Right cardiac atrium (tissue), 5 donors: ENCODE measurements at regions not wholly inside any gene's neighbourhood (a gene's known extent, or its start where the extent isn't known, plus 50 kb on each side); places are given as distances from the start of the nearest gene placed in this dataset.

Experiments used
- ATAC-seq, 2 donors: fragments of 200-7000 bp; cut with Tn5 transposase; one replicate each; pipeline versions ENCODE4 v1.8.0 to v1.9.1; 2020; ENCODE audit warnings: moderate library complexity in 2 of 2, mild to moderate bottlenecking in 1 of 2
- DNase-seq, 3 donors: peaks; one replicate each; pipeline ENCODE4 v3.0.0-alpha.2; 2020
- H3K27ac ChIP-seq: one replicate; pipeline ENCODE4 v1.5.1; 2013; ENCODE audit warnings: mild to moderate bottlenecking, low read length, control low read depth, moderate library complexity
- H3K27me3 ChIP-seq: one replicate; pipeline ENCODE4 v1.6.1; 2013; ENCODE audit not compliant: control insufficient read depth, insufficient read depth
- H3K4me1 ChIP-seq: one replicate; pipeline ENCODE4 v1.6.1; 2013; ENCODE audit warnings: low read length; ENCODE audit not compliant: control insufficient read depth, insufficient read depth
- H3K4me3 ChIP-seq: one replicate; pipeline ENCODE4 v1.5.1; 2013; ENCODE audit warnings: low read length, control low read depth
- H3K9me3 ChIP-seq: one replicate; pipeline ENCODE4 v1.6.1; 2013; ENCODE audit warnings: low read length; ENCODE audit not compliant: control insufficient read depth
- WGBS: extraction: QIAGEN DNeasy Blood & Tissue Kit; methylation state at CpG from one replicate; pipeline ENCODE4 v1.1.7; 2013; 5-methylcytosine and 5-hydroxymethylcytosine counted together
- intact Hi-C, 4 donors: fragments of 100-400 bp; cut with DNase I; formaldehyde crosslinking; loops; one replicate each; pipeline versions ENCODE4 v1.11.0 to v1.14.0; 2022 to 2023
- donor health status: healthy with polysubstance abuse.
- donor health status: DM: no; HTN: yes; CAD: no.
- donor health status: DM: no; HTN: no; CAD: no.
- donor health status: DM: no; HTN: yes; CAD: no; lungs with severe emphysema.
- donor health status: DM: yes; HTN: yes; CAD: no.

- Histone ChIP-seq H3K27ac (no peak overlapping the region), H3K4me1 (no peaks in the 10 kb centered on the region), H3K9me3 (no peaks in the 10 kb centered on the region), H3K27me3 (no peaks in the 10 kb centered on the region), H3K4me3 (no peak overlapping the region)
- ATAC-seq (no peak), DNase-seq (no peak)
- WGBS, result 71% methylated on average over 5 of the region's 5 CpGs
- intact Hi-C loops, result no loop called here
Measured at GRCh38 chr12:115172521-115172920, 488.5 kb upstream of the TBX3 start.

- no peak for ATAC-seq
- intact Hi-C loops, result no loop called here
Measured at GRCh38 chr12:115169981-115170380, 486.0 kb upstream of the TBX3 start.

GRCh38 chr12:115166698-115167315, 482.8 kb upstream of the TBX3 start:
- Histone ChIP-seq H3K4me3 (no peak overlapping the region), H3K9me3 (no peaks in the 10 kb centered on the region), H3K27me3 (no peaks in the 10 kb centered on the region), H3K4me1 (no peaks in the 10 kb centered on the region), H3K27ac (no peak overlapping the region)
- no peak for DNase-seq
- WGBS, result 56% methylated on average over 5 of the region's 5 CpGs
- ATAC-seq, result peak in 1 of 2 donors; percentile 54
- intact Hi-C loops, result no loop called here

More at GRCh38 chr12:115169981-115170380, 486.0 kb upstream of the TBX3 start:
- Histone ChIP-seq H3K4me3 (no peak overlapping the region), H3K27me3 (no peaks in the 10 kb centered on the region), H3K9me3 (no peaks in the 10 kb centered on the region), H3K4me1 (no peaks in the 10 kb centered on the region), H3K27ac (no peak overlapping the region)
- 68% methylated on average over 2 of the region's 2 CpGs for WGBS
- DNase-seq, result no peak

GRCh38 chr12:115163710-115164109, 479.7 kb upstream of the TBX3 start:
- Histone ChIP-seq H3K4me3 (no peak overlapping the region), H3K27ac (no peak overlapping the region), H3K9me3 (no peaks in the 10 kb centered on the region), H3K27me3 (no peaks in the 10 kb centered on the region), H3K4me1 (no peaks in the 10 kb centered on the region)
- ATAC-seq (no peak), DNase-seq (no peak)
- 84% methylated on average over 8 of the region's 8 CpGs for WGBS
- intact Hi-C loops, result no loop called here

DNA sequence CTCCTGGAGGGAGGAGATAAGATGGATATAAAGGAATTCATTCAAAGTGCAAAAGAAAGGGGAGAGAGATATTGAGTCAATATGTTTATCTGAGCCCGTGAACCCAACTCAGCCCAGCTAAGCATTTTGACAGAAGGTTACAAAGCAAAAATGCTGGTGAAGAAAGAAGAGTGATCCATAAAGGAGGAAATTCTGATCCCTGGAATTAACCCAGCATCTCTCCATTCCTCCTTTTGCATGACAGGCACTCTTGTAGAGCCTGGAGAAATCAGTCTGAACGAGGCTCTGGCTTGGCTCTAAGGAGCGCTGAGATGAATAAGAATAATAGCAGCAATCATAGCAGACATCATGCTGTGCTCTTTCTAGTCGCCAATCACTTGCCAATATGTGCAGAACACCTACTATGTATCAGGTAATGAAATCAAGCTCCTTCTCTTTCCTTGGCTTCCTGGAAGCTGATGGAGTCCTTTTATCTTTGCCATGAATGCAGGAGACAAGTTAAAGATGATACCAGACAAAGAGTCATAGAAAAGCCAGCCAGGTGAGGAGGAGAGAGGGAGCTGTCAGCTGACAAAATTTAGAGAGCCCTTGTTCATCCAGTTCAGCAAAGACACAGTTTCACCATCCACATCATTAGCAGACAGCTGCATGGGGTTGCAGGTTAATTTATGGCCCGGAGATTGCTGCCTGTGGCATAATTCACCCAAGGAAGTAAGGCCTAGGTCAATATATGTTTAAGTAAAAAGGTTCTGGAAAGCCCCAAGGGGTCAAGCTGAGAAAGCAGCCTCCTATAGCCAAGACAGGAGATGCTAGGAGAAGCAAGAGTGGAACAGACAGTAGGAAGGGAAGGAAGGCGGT, 476.5 kb upstream of the TBX3 start:
- H3K27ac ChIP-seq, result no peak overlapping the region
- ATAC-seq, result no peak
- 91% methylated on average over 6 of the region's 6 CpGs for WGBS
- H3K9me3 ChIP-seq, result no peaks in the 10 kb centered on the region
- no peak for DNase-seq
- no peaks in the 10 kb centered on the region for H3K4me1 ChIP-seq
- H3K27me3 ChIP-seq, result no peaks in the 10 kb centered on the region
- no peak overlapping the region for H3K4me3 ChIP-seq
- intact Hi-C loops, result no loop called here

DNA sequence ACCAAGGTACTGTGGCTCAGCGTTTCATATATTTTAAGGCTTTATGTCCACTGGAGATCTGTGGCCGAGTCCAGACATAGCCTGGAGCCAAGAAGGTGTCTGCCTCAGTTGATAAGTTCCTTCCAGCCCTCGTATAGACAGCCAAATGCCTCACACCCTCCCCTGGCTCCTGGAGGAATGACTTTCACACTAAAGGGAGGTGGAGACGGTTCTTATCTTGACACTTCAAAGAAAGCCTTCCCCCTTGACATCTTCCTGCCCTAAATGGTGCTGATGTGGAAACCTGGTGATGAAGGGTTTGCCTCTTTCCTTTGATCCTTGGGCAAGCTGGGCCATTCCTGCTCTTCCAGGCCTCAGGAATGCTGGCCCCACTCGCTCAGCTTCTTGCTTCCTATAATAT, 474.8 kb upstream of the TBX3 start:
- H3K9me3 ChIP-seq, result no peaks in the 10 kb centered on the region
- ATAC-seq (no peak), DNase-seq (no peak)
- no peak overlapping the region for H3K4me3 ChIP-seq
- 48% methylated on average over 5 of the region's 5 CpGs for WGBS
- H3K27me3 ChIP-seq, result no peaks in the 10 kb centered on the region
- H3K4me1 ChIP-seq, result no peaks in the 10 kb centered on the region
- intact Hi-C loops, result no loop called here
- no peak overlapping the region for H3K27ac ChIP-seq

- Histone ChIP-seq H3K27me3 (no peaks in the 10 kb centered on the region), H3K4me1 (no peaks in the 10 kb centered on the region), H3K9me3 (no peaks in the 10 kb centered on the region), H3K27ac (no peak overlapping the region), H3K4me3 (no peak overlapping the region)
- WGBS, result 89% methylated on average over 7 of the region's 7 CpGs
- DNase-seq, result no peak
- intact Hi-C loops, result no loop called here
- ATAC-seq, result no peak
Measured at GRCh38 chr12:115155665-115156645, 472.0 kb upstream of the TBX3 start.

- H3K9me3 ChIP-seq, result no peaks in the 10 kb centered on the region
- H3K27me3 ChIP-seq, result no peaks in the 10 kb centered on the region
- no peaks in the 10 kb centered on the region for H3K4me1 ChIP-seq
- H3K27ac ChIP-seq, result no peak overlapping the region
- WGBS, result 85% methylated on average over 7 of the region's 7 CpGs
- DNase-seq (no peak), ATAC-seq (no peak)
- no peak overlapping the region for H3K4me3 ChIP-seq
- intact Hi-C loops, result no loop called here
Measured at GRCh38 chr12:115149685-115150378, 465.9 kb upstream of the TBX3 start.

DNA sequence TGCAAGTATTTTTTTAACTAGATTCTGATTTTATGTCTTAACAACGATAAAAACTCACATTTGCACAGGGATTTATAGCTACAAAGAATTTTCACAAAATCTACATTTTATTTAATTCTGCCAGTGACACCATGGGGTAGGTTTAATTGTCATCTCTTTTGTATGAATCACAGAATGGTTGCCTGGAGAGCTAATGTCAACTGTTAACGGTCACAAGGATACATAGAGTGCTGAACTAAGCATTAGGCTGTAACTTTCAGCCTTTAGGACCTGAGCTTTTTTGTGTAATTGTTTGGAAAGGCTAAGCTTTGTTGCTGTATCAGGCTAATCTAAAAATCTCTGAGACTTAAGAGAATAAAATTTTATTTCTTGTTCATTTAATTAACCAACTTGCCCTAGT, 465.3 kb upstream of the TBX3 start:
- Histone ChIP-seq H3K4me3 (no peak overlapping the region), H3K4me1 (no peaks in the 10 kb centered on the region), H3K27me3 (no peaks in the 10 kb centered on the region), H3K27ac (no peak overlapping the region), H3K9me3 (no peaks in the 10 kb centered on the region)
- WGBS, result 98% methylated on average over 2 of the region's 2 CpGs
- intact Hi-C loops, result no loop called here
- no peak for ATAC-seq
- DNase-seq, result no peak

GRCh38 chr12:115147916-115148315, 463.9 kb upstream of the TBX3 start:
- Histone ChIP-seq H3K4me3 (no peak overlapping the region), H3K4me1 (no peaks in the 10 kb centered on the region), H3K9me3 (no peaks in the 10 kb centered on the region), H3K27me3 (no peaks in the 10 kb centered on the region), H3K27ac (no peak overlapping the region)
- WGBS, result 75% methylated on average over 2 of the region's 2 CpGs
- DNase-seq, result no peak
- intact Hi-C loops, result no loop called here
- no peak for ATAC-seq
